A549 (cell line): ENCODE measurements at regions not wholly inside any gene's neighbourhood (a gene's known extent, or its start where the extent isn't known, plus 50 kb on each side); places are given as distances from the start of the nearest gene placed in this dataset.

ENCODE experiments used
- ATAC-seq, 2 experiments: fragments of 200-7000 bp in 1 of 2; fragments of >200 bp in 1 of 2; cut with Nextera tagmentation in 1 of 2; cut with Tn5 transposase in 1 of 2; 3 replicates each; pipeline versions ENCODE4 v1.8.0 to v1.9.1; 2018 to 2020; ENCODE audit warnings: mild to moderate bottlenecking in 1 of 2, moderate library complexity in 1 of 2
- CTCF ChIA-PET: fragments of 300-600 bp; sonication (Branson Sonifier 250); formaldehyde crosslinking; extraction: SDS; loops from one replicate; lab custom pipeline; 2021; ENCODE audit warnings: antibody characterized with exemption, inconsistent platforms; lab: Yijun Ruan, JAX
- POLR2A ChIA-PET: fragments of 350-600 bp; formaldehyde crosslinking; extraction: SDS; loops from one replicate; lab custom pipeline; 2021; ENCODE audit warnings: antibody characterized with exemption, inconsistent platforms; lab: Yijun Ruan, JAX
- DNase-seq, 2 experiments: peaks; one replicate each; pipeline versions ENCODE4 v3.0.0 to v3.0.0-alpha.2; 2011 to 2016; ENCODE audit warnings: low read depth in 1 of 2, low spot score in 1 of 2
- FAIRE-seq: peaks from 2 replicates; lab custom pipeline; 2011; peaks lifted over from hg19 to GRCh38; lab: Jason Lieb, UNC
- H3K27ac ChIP-seq, 2 experiments: fragments of >200 bp; sonication (Bioruptor Twin); formaldehyde crosslinking; 3 replicates each; pipeline ENCODE4 v1.5.1; 2016 to 2017
- H3K4me1 ChIP-seq: fragments of >200 bp; sonication (Bioruptor Twin); formaldehyde crosslinking; 3 replicates; pipeline ENCODE4 v1.6.1; 2016
- H3K4me2 ChIP-seq: fragments of >200 bp; sonication (Bioruptor Twin); formaldehyde crosslinking; 3 replicates; pipeline ENCODE4 v1.6.1; 2016
- H3K4me3 ChIP-seq: fragments of >200 bp; sonication (Bioruptor Twin); formaldehyde crosslinking; 3 replicates; pipeline ENCODE4 v1.5.1; 2016
- H3K9me3 ChIP-seq: fragments of >200 bp; sonication (Bioruptor Twin); formaldehyde crosslinking; 3 replicates; pipeline ENCODE4 v1.6.1; 2016
- BCL3 ChIP-seq: fragments of >200 bp; sonication (Bioruptor Twin); formaldehyde crosslinking; IDR thresholded peaks from 3 replicates; pipeline ENCODE4 v1.6.1; 2016
- BHLHE40 ChIP-seq: IDR thresholded peaks from 2 replicates; pipeline ENCODE4 v1.6.1; 2012; ENCODE audit warnings: low read depth, low read length, inconsistent platforms
- CBX2 ChIP-seq: fragments of 200-600 bp; sonication (generic); IDR thresholded peaks from 2 replicates; pipeline ENCODE4 v1.6.1; 2016; ENCODE audit warnings: low read depth, mild to moderate bottlenecking, borderline replicate concordance
- CHD2 ChIP-seq: fragments of 150-350 bp; IDR thresholded peaks from 2 replicates; pipeline ENCODE4 v1.6.1; 2014; ENCODE audit warnings: low read length; ENCODE audit not compliant: partially characterized antibody
- EHMT2 ChIP-seq: fragments of 200-600 bp; sonication (generic); IDR thresholded peaks from 2 replicates; pipeline ENCODE4 v1.6.1; 2016; ENCODE audit warnings: antibody characterized with exemption, low read depth, mild to moderate bottlenecking, moderate library complexity
- EP300 ChIP-seq, 2 experiments: fragments of >200 bp; sonication (Bioruptor Twin); formaldehyde crosslinking; IDR thresholded peaks; 2 replicates in 1 of 2; 3 replicates in 1 of 2; pipeline ENCODE4 v1.6.1; 2016 to 2017
- FOXS1 ChIP-seq: fragments of 250-450 bp; sonication (Bioruptor Pico); IDR thresholded peaks from 2 replicates; pipeline ENCODE4 v1.5.0; 2020; ENCODE audit warnings: mild to moderate bottlenecking, moderate library complexity
- HOXB13 ChIP-seq: fragments of 250-450 bp; sonication (Bioruptor Pico); IDR thresholded peaks from 2 replicates; pipeline ENCODE4 v1.5.0; 2020; ENCODE audit warnings: low read depth, mild to moderate bottlenecking, moderate library complexity
- HOXB5 ChIP-seq: fragments of 250-450 bp; sonication (Bioruptor Pico); IDR thresholded peaks from 2 replicates; pipeline ENCODE4 v1.5.0; 2020; ENCODE audit warnings: mild to moderate bottlenecking, moderate library complexity
- JUNB ChIP-seq: fragments of >200 bp; sonication (Bioruptor Twin); formaldehyde crosslinking; IDR thresholded peaks from 2 replicates; pipeline ENCODE4 v1.6.1; 2016
- KDM5A ChIP-seq: fragments of 200-600 bp; sonication (generic); IDR thresholded peaks from 2 replicates; pipeline ENCODE4 v1.6.1; 2016; ENCODE audit warnings: antibody characterized with exemption, mild to moderate bottlenecking
- MAX ChIP-seq: IDR thresholded peaks from 2 replicates; pipeline ENCODE4 v1.6.1; 2012
- MAZ ChIP-seq: fragments of 150-350 bp; IDR thresholded peaks from 2 replicates; pipeline ENCODE4 v1.6.1; 2014; ENCODE audit warnings: antibody characterized with exemption, low read depth, low read length, borderline replicate concordance
- MYC ChIP-seq: IDR thresholded peaks from 2 replicates; pipeline ENCODE4 v1.6.1; 2012; ENCODE audit warnings: mild to moderate bottlenecking, inconsistent platforms, low read length, improper control_type of control experiment, borderline replicate concordance
- NPAS2 ChIP-seq: fragments of 250-450 bp; sonication (Bioruptor Pico); IDR thresholded peaks from 2 replicates; pipeline ENCODE4 v1.8.0; 2022; ENCODE audit warnings: mild to moderate bottlenecking, moderate library complexity, borderline replicate concordance
- NR3C1 ChIP-seq: fragments of >200 bp; sonication (Bioruptor Twin); formaldehyde crosslinking; IDR thresholded peaks from 3 replicates; pipeline ENCODE4 v1.6.1; 2017
- POLR2AphosphoS2 ChIP-seq: conservative IDR thresholded peaks from 2 replicates; pipeline ENCODE4 v1.6.1; 2012; ENCODE audit warnings: low read length, improper control_type of control experiment, inconsistent platforms
- RAD21 ChIP-seq, 2 experiments: fragments of >200 bp in 1 of 2; sonication (Bioruptor Twin) in 1 of 2; formaldehyde crosslinking in 1 of 2; IDR thresholded peaks in 1 of 2; conservative IDR thresholded peaks in 1 of 2; 2 replicates in 1 of 2; 3 replicates in 1 of 2; pipeline ENCODE4 v1.6.1; 2012 to 2018; ENCODE audit warnings: inconsistent platforms in 1 of 2
- REST ChIP-seq: fragments of 200-600 bp; sonication (generic); IDR thresholded peaks from 2 replicates; pipeline ENCODE4 v1.6.1; 2016; ENCODE audit warnings: antibody characterized with exemption, mild to moderate bottlenecking, moderate library complexity
- SREBF2 ChIP-seq: fragments of 450-650 bp; IDR thresholded peaks from 2 replicates; pipeline ENCODE4 v1.6.1; 2014; ENCODE audit warnings: mild to moderate bottlenecking, moderate library complexity
- TFCP2L1 ChIP-seq: fragments of 250-450 bp; sonication (Bioruptor Pico); IDR thresholded peaks from 2 replicates; pipeline ENCODE4 v1.5.0; 2021; ENCODE audit warnings: mild to moderate bottlenecking
- WGBS: methylation state at CpG from one replicate; pipeline ENCODE4 v1.1.6; 2017; ENCODE audit errors: missing lambda C conversion rate; 5-methylcytosine and 5-hydroxymethylcytosine counted together
- TF ChIP-seq, protein P1 (sequence below): fragments of >200 bp; sonication (Bioruptor Twin); formaldehyde crosslinking; IDR thresholded peaks from 2 replicates; pipeline ENCODE4 v1.6.1; 2016

DNA sequence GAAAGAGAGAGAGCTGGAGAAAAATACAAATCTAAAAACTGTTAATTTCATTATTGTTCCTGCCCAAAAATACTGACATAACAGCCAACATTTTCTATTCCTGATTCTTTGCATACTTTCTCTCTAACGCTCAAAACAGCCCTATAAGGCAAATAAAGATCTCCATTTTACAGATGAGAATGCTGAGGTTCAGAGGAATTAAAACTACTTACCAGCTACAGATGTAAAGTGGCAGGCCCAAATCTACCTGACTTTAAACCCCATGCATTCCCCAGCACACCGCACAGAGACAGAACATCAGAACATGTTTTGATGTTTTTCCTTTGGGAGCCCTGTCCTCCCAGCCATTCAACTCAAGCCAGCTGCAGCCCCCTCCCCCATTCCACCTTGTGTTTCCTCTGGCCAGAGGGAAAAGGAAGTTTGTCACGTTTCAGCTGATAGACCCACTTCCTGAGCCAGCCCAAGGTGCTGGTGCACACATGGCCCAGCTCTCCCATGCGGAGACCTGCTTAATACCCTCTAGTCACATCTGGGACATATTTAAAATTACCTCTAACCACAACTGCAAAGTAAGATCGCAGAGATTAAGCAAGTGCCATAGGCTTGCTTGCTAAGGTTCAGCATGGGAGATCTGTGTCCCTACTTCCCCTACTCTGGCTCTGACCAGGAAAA lies 133.1 kb upstream of the NFIA start (continued):
- no peak for TF ChIP-seq REST
- TF ChIP-seq, protein P1, sequence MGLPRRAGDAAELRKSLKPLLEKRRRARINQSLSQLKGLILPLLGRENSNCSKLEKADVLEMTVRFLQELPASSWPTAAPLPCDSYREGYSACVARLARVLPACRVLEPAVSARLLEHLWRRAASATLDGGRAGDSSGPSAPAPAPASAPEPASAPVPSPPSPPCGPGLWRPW, result no peak
- TF ChIP-seq NPAS2 (CRISPR knock-in tag), result no peak
- TF ChIP-seq CBX2, result no peak
- TF ChIP-seq MYC, result no peak
- TF ChIP-seq TFCP2L1 (CRISPR knock-in tag), result no peak
- TF ChIP-seq EP300 (IDR thresholded peaks at IDR 0.05), result no peak
- TF ChIP-seq JUNB, result no peak

DNA sequence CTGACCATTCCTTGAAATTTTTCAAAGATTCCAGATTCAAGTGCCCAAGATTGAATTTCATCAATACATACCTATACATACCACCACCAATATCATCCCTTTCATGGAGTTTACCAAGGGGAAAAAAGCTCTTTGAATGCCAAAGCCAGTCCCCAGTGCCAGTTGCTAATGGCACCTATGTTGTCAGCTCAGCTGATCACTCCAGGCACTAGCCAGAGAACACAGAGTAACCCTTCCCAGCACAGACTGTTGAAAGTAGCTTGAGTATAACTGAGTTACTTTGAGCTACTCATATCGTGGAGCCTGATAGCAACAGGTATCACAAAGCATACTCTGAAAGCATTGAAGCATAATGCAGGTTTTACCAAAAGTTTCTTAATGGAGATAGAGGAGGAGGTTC lies 133.9 kb upstream of the NFIA start:
- 0% methylated on average over 1 of the region's 1 CpG for WGBS
- TF ChIP-seq RAD21 (conservative IDR thresholded peaks at IDR 0.05 in 1 of 2, IDR thresholded peaks at IDR 0.05 in 1 of 2) (no peak), MYC (no peak), REST (no peak), HOXB5 (CRISPR knock-in tag) (no peak), SREBF2 (no peak), NR3C1 (no peak), POLR2AphosphoS2 (no peak), HOXB13 (CRISPR knock-in tag) (no peak), FOXS1 (CRISPR knock-in tag) (no peak), BCL3 (no peak), MAX (no peak), KDM5A (no peak), EHMT2 (no peak), JUNB (no peak), MAZ (no peak), BHLHE40 (no peak), CHD2 (no peak)
- ChIA-PET POLR2A (no interaction called here), CTCF (no interaction called here)
- H3K27ac ChIP-seq, result no peak overlapping the region
- H3K9me3 ChIP-seq, result no peaks in the 10 kb centered on the region
- no peaks in the 10 kb centered on the region for H3K4me1 ChIP-seq
- no peak overlapping the region for H3K4me3 ChIP-seq
- DNase-seq (no peak), FAIRE-seq (no peak), ATAC-seq (peak in 1 of 2 experiments; percentile 30; a peak in 1 of 6 replicates)
- no peak overlapping the region for H3K4me2 ChIP-seq
